ENCODE measurements at regions not wholly inside any gene's neighbourhood (a gene's known extent, or its start where the extent isn't known, plus 50 kb on each side); places are given as distances from the start of the nearest gene placed in this dataset.

DNA sequence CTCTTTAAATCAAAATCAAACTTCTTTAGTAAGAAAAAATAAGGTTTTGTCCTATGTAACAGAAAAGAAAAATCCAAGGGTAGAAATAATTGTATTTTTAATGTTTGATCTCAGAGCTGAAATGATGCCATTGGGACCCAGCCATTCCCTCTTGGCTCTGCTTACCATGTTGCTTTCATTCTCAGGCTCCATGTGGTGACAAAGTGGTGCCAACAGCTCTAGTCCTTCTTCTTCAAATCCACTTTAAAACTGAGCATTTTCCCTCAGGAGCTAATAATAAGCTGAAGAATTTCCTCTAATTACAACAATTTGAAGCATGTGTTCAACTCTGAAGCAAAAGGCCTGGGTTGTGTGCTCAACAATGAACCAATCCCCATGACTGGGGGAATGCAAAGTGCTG, 327.9 kb downstream of the EN1 start:
- TF ChIP-seq FOXP1 (CRISPR knock-in tag; IDR thresholded peaks at IDR 0.05) (no peak), ATF1 (CRISPR knock-in tag; IDR thresholded peaks at IDR 0.05) (no peak), ATF1 (tag; IDR thresholded peaks at IDR 0.05) (no peak), ILF3 (IDR thresholded peaks at IDR 0.05; ENCODE audit: borderline replicate concordance) (no peak), HDAC2 (IDR thresholded peaks at IDR 0.05) (no peak), TBP (optimal IDR thresholded peaks at IDR 0.05; ENCODE audit: low read depth, low read length) (no peak), NCOA2 (IDR thresholded peaks at IDR 0.05; ENCODE audit: partially characterized antibody in 2 of 2) (no peak), RFX5 (IDR thresholded peaks at IDR 0.05; ENCODE audit: low read depth, low read length) (no peak), RCOR1 (IDR thresholded peaks at IDR 0.05; ENCODE audit: borderline replicate concordance in 1 of 2, low read depth in 2 of 2, low read length in 2 of 2) (no peak), BACH1 (tag; IDR thresholded peaks at IDR 0.05) (no peak), RFX1 (IDR thresholded peaks at IDR 0.05) (no peak), EP300 (IDR thresholded peaks at IDR 0.05; ENCODE audit: low read length) (no peak)
- TF ChIP-seq, protein P1, sequence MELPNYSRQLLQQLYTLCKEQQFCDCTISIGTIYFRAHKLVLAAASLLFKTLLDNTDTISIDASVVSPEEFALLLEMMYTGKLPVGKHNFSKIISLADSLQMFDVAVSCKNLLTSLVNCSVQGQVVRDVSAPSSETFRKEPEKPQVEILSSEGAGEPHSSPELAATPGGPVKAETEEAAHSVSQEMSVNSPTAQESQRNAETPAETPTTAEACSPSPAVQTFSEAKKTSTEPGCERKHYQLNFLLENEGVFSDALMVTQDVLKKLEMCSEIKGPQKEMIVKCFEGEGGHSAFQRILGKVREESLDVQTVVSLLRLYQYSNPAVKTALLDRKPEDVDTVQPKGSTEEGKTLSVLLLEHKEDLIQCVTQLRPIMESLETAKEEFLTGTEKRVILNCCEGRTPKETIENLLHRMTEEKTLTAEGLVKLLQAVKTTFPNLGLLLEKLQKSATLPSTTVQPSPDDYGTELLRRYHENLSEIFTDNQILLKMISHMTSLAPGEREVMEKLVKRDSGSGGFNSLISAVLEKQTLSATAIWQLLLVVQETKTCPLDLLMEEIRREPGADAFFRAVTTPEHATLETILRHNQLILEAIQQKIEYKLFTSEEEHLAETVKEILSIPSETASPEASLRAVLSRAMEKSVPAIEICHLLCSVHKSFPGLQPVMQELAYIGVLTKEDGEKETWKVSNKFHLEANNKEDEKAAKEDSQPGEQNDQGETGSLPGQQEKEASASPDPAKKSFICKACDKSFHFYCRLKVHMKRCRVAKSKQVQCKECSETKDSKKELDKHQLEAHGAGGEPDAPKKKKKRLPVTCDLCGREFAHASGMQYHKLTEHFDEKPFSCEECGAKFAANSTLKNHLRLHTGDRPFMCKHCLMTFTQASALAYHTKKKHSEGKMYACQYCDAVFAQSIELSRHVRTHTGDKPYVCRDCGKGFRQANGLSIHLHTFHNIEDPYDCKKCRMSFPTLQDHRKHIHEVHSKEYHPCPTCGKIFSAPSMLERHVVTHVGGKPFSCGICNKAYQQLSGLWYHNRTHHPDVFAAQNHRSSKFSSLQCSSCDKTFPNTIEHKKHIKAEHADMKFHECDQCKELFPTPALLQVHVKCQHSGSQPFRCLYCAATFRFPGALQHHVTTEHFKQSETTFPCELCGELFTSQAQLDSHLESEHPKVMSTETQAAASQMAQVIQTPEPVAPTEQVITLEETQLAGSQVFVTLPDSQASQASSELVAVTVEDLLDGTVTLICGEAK (IDR thresholded peaks at IDR 0.05), result no peak
- TF ChIP-seq, protein P1 (CRISPR knock-in tag; IDR thresholded peaks at IDR 0.05), result no peak
- TF ChIP-seq, protein P2, sequence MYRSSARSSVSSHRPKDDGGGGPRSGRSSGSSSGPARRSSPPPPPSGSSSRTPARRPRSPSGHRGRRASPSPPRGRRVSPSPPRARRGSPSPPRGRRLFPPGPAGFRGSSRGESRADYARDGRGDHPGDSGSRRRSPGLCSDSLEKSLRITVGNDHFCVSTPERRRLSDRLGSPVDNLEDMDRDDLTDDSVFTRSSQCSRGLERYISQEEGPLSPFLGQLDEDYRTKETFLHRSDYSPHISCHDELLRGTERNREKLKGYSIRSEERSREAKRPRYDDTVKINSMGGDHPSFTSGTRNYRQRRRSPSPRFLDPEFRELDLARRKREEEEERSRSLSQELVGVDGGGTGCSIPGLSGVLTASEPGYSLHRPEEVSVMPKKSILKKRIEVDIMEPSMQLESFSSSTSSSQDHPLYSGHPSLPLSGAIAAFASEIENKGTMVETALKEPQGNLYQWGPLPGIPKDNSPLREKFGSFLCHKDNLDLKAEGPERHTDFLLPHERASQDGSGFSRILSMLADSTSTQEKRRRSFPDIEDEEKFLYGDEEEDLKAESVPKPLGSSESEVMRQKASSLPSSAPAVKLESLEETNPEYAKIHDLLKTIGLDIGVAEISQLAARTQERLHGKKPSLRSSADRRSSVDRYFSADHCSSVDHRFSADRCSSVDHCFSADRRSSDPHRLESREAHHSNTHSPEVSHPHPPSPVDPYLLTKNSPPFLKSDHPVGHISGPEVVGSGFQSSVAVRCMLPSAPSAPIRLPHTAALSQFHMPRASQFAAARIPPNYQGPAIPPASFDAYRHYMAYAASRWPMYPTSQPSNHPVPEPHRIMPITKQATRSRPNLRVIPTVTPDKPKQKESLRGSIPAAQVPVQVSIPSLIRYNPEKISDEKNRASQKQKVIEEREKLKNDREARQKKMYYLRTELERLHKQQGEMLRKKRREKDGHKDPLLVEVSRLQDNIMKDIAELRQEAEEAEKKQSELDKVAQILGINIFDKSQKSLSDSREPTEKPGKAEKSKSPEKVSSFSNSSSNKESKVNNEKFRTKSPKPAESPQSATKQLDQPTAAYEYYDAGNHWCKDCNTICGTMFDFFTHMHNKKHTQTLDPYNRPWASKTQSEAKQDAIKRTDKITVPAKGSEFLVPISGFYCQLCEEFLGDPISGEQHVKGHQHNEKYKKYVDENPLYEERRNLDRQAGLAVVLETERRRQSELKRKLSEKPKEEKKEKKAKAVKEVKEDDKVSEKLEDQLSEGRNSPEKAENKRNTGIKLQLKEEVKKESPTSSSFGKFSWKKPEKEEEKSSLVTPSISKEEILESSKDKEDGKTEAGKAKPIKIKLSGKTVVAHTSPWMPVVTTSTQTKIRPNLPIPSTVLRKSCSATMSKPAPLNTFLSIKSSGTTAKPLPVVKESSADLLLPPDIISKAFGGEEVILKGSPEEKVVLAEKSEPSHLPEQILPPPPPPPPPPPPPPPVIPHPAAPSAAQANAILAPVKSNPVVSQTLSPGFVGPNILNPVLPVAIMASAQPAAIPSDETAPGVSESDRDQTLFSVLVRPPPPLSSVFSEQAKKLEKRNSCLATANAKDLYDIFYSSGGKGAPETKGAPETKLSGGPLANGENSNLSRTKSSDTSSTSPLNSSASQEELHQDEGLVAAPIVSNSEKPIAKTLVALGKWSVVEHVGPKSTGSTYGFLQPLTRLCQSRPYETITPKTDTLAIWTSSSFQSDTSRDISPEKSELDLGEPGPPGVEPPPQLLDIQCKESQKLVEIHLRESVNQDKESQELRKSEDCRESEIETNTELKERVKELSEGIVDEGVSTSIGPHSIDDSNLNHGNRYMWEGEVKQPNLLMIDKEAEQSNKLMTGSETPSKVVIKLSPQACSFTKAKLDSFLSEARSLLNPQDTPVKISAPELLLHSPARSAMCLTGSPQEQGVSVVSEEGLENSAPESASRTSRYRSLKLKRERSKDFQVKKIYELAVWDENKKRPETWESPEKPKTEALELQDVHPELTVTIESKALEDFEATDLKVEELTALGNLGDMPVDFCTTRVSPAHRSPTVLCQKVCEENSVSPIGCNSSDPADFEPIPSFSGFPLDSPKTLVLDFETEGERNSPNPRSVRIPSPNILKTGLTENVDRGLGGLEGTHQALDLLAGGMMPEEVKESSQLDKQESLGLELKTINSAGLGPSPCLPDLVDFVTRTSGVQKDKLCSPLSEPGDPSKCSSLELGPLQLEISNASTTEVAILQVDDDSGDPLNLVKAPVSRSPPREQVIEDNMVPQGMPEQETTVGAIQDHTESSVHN (IDR thresholded peaks at IDR 0.05; ENCODE audit: borderline replicate concordance in 1 of 2, low read depth in 1 of 2), result no peak
- TF ChIP-seq, protein P3, sequence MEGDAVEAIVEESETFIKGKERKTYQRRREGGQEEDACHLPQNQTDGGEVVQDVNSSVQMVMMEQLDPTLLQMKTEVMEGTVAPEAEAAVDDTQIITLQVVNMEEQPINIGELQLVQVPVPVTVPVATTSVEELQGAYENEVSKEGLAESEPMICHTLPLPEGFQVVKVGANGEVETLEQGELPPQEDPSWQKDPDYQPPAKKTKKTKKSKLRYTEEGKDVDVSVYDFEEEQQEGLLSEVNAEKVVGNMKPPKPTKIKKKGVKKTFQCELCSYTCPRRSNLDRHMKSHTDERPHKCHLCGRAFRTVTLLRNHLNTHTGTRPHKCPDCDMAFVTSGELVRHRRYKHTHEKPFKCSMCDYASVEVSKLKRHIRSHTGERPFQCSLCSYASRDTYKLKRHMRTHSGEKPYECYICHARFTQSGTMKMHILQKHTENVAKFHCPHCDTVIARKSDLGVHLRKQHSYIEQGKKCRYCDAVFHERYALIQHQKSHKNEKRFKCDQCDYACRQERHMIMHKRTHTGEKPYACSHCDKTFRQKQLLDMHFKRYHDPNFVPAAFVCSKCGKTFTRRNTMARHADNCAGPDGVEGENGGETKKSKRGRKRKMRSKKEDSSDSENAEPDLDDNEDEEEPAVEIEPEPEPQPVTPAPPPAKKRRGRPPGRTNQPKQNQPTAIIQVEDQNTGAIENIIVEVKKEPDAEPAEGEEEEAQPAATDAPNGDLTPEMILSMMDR (IDR thresholded peaks at IDR 0.05 in 2 of 3, conservative IDR thresholded peaks at IDR 0.05 in 1 of 3; ENCODE audit: insufficient read depth in 2 of 3, low read depth in 1 of 3, low read length in 3 of 3), result no peak

All from K562 (cell line).